HG02938 (cell line): ENCODE measurements at regions not wholly inside any gene's neighbourhood (a gene's known extent, or its start where the extent isn't known, plus 50 kb on each side); places are given as distances from the start of the nearest gene placed in this dataset.
"Not testable (repeated sequence)": the region's sequence is repeated elsewhere in the genome, so short reads cannot be mapped to it uniquely, and the experiment has no call there.

ENCODE experiments used
- ATAC-seq: cut with Tn5 transposase; IDR thresholded peaks from one replicate; pipeline ENCODE4 v1.9.1; 2021; ENCODE audit warnings: mild to moderate bottlenecking, moderate library complexity; ENCODE audit not compliant: unreplicated experiment

DNA sequence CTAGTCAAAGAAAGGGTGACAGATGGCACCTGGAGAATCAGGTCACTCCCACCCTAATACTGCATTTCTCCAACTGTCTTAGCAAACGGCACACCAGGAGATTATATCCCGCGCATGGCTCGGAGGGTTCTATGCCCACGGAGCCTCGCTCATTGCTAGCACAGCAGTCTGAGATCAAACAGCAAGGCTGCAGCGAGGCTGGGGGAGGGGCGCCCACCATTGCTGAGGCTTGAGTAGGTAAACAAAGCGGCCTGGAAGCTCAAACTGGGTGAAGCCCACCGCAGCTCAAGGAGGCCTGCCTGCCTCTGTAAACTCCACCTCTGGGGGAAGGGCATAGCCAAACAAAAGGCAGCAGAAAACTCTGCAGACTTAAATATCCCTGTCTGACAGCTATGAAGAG lies 268.1 kb upstream of the GRM3 start:
- not testable (repeated sequence) for ATAC-seq

GRCh38 chr7:86372262-86372661 lies 271.4 kb upstream of the GRM3 start:
- no peak for ATAC-seq

DNA sequence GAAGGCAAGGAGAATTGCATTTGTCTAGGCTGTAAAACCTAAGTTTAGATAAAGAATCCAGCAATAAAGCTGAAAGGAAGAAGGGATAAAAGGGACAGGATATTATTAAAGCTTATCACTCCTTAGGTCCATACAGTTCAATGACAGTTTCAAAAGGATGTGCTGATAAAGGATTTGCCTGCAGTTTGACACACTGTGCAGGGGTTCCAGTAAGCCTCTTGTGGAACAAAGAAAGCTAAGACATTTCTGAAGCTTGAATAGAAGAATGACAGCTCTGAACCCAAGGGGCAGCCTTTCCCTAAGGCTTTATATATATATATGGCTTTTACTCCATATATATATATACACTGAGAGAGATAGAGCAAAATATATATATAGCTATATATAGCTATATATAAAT lies 276.8 kb upstream of the GRM3 start:
- no peak for ATAC-seq

DNA sequence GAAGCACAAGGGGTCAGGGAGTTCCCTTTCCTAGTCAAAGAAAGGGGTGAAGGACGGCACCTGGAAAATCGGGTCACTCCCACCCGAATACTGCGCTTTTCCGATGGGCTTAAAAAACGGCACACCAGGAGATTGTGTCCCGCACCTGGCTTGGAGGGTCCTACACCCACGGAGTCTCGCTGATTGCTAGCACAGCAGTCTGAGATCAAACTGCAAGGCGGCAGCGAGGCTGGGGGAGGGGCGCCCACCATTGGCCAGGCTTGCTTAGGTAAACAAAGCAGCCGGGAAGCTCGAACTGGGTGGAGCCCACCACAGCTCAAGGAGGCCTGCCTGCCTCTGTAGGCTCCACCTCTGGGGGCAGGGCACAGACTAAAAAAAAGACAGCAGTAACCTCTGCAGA lies 303.3 kb upstream of the GRM3 start:
- ATAC-seq, result not testable (repeated sequence)

GRCh38 chr7:86339051-86339450 lies 304.7 kb upstream of the GRM3 start:
- no peak for ATAC-seq

GRCh38 chr7:86328801-86329433 lies 314.8 kb upstream of the GRM3 start:
- no peak for ATAC-seq

- no peak for ATAC-seq
Measured at GRCh38 chr7:86326847-86327246, 316.9 kb upstream of the GRM3 start.

DNA sequence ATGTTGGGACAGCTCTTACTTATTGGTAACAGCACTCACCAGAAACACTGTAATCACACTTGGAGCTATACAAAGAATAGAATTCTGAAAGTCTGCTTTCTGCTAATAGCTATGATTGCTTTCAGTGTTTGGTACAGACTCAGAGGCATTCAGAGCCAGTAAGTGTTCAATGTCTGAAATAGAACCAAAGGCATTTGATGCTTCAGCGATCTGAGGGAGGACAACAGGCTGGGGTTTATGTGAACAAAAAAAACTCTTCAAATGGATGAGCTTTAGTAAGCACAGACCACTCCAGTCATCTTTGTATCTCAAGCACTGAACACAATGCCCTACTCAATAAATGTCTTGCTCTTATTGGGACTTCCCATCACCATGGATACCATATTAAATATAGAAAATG lies 322.8 kb upstream of the GRM3 start:
- ATAC-seq, result no peak

DNA sequence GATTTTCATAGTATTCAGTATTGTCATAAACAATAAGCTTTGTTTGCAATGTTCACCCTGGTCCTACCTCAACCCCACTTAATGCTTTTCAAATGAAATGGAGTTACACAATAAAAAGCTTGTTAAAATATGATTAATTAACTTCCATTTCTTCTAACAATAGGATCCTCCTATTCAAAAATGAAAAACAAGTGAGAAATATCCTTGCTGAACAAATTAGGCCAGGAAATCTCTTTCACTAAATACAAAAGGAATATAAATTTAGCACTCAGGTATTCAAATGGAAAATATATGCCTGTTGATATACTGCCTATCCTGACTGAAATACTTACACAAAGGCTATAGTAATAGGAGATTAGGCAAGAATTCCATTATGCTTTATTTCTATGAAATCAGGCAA lies 323.4 kb upstream of the GRM3 start:
- ATAC-seq, result no peak

GRCh38 chr7:86313842-86314241 lies 329.9 kb upstream of the GRM3 start:
- ATAC-seq, result no peak

DNA sequence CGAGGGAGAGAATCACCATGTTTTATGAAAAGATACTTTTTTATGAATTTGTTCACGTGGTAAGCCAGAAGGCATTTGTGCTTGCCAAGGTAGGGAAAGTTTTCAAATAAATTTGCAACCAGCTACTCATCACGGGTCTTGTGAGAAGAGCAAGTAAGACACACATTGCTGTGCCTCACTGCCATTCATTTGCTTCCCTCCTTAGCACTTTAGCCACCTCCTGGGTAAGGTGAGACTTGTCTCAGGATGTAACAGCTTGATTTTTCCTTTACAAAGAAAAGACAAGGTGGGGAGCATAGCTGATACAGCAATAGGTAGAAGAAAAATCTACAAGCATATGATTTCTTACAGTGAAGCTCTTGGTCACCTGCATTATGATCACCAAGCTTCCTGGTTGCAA lies 342.4 kb upstream of the GRM3 start:
- no peak for ATAC-seq

GRCh38 chr7:86295526-86295925 lies 348.2 kb upstream of the GRM3 start:
- ATAC-seq, result no peak

DNA sequence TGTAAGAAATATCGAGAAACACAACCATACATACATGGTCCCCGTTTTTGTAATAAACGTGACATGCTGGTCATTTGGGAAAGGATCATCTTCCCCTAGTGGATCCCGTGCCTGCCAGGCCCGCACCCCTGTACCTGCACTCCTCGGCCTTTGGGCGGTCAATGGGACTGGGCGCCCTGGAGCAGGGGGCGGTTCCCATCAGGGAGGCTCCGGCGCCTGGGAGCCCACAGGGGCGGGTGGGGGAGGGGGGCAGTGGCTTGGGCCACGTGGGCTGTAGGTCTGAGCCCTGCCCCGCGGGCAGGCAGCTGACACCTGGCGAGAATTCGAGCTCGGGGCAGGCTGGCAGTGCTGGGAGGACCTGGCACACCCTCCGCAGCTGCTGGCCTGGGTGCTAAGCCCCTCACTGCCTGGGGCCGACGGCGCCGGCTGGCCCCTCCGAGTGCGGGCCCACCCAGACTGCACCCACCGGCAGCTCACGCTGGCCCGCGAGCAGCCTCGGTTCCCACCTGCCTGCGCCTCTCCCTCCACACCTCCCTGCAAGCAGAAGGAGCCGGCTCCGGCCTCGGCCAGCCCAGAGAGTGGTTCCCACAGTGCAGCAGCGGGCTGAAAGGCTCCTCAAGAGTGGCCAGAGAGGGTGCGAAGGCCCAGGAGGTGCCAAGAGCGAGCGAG lies 361.6 kb upstream of the GRM3 start:
- no peak for ATAC-seq

DNA sequence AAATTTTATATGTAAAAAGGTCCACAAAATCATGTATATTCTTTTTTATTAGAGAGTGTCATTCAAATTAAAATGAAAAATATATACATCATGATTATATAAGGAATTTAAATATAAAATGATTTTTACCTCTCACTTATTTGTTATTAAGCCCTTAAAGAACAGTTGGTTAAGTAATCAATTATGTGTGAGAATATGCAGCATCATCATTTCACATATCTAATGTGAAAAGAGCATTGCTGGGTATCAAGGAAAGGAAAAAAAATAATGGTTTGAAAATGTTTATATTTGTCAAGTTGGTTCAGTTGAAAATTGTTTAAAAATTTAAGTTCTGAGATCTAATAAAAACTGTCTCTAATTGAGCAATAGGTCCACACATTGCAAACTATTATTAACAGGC lies 363.6 kb upstream of the GRM3 start:
- no peak for ATAC-seq

DNA sequence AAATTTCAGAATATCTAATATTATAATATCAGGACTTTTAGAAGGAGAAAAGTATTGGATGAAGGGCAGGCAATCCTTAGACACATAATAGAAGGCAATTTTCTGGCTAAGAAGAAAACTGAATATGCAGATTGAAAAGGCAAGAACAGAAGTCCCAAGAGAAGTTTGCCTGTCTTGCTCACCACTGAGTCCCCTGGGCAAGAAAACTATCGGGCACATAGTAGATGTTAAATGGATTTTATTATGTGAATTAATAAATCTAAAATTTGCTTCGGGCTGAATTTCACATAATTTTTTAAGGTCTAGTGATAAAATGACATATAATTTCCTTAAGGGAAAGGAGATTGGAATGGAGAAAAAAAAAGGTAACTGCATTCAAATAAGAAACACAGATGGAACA lies 380.9 kb upstream of the GRM3 start:
- ATAC-seq, result no peak

DNA sequence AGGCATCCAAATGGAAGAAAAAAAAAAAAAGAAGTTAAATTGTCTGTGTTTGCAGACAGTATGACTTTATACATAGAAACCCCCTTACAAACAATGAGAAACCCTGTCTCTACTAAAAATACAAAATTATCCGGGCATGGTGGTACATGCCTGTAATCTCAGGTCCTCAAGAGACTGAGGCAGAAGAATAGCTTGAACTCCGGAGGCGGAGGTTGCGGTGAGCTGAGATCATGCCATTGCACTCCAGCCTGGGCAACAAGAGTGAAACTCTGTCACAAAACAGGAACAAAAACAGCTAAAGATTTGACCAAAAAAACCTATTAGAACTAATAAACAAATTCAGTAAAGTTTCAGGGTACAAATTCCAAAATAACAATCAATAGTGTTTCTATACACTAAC lies 385.8 kb upstream of the GRM3 start:
- ATAC-seq, result no peak

DNA sequence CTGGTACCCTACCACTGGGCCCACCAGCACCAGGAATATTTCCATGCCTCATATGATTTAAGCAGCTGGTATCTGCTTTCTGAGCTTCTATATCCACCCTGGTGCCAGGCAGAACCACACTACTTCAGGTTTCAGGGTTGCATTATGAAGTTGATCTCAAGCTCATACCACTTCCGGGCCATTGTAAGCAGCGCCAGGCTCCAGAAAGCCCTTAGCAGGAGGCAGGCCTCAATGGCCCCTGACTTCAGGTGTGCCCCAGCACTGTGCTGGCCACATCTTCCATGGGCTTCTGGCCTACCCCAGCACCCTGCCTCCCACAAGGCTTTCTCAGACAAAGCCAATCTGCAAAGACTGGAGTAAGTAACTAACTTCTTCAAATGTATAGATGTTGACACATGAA lies 391.3 kb upstream of the GRM3 start:
- ATAC-seq, result no peak

DNA sequence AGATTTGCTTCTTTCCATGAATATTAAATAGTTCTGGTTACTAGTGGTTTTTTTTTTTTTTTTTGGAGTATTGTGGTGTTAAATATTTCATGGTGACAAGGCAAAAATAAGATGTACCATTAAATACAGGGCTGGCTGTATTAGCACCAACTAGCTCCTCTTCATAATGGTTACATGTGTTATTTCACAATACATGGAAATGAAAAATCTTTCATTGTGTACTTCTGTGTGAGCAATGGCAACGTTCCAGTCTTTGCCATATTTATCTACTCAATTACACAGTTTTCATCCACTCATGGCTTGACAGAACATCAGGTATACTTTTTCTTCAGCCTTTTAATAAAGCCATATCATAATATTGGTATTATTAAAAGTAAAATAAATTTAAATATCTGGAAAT lies 394.7 kb upstream of the GRM3 start:
- no peak for ATAC-seq

- no peak for ATAC-seq
Measured at GRCh38 chr7:86243171-86243570, 400.5 kb upstream of the GRM3 start.

- no peak for ATAC-seq
Measured at GRCh38 chr7:86226191-86226590, 417.5 kb upstream of the GRM3 start.

GRCh38 chr7:86222806-86223205 lies 420.9 kb upstream of the GRM3 start:
- ATAC-seq, result no peak

GRCh38 chr7:86214734-86215133 lies 429.0 kb upstream of the GRM3 start:
- ATAC-seq, result no peak

DNA sequence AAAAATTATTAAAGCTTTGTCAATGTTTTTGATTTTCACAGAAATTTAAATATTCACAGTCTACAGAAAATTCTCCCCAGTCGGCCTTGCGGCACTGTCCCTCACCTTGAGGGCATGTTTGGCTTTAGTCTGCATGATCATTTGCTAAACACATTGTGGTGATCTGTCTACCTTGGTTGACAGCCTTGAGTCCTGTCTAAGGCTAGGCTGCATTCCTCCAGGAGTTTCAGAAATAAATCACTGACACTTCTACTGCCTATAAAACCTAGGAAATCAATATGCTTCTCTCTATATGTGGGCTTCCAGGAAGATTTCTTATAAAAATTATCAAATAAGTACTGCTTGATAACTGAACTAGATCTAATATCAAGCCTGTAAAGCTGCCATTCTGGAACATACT lies 430.7 kb upstream of the GRM3 start:
- no peak for ATAC-seq
